ENCODE measurements at regions not wholly inside any gene's neighbourhood (a gene's known extent, or its start where the extent isn't known, plus 50 kb on each side); places are given as distances from the start of the nearest gene placed in this dataset.
A peak's percentile ranks its signal among the peaks of the same experiment; 100 is the strongest.

DNA sequence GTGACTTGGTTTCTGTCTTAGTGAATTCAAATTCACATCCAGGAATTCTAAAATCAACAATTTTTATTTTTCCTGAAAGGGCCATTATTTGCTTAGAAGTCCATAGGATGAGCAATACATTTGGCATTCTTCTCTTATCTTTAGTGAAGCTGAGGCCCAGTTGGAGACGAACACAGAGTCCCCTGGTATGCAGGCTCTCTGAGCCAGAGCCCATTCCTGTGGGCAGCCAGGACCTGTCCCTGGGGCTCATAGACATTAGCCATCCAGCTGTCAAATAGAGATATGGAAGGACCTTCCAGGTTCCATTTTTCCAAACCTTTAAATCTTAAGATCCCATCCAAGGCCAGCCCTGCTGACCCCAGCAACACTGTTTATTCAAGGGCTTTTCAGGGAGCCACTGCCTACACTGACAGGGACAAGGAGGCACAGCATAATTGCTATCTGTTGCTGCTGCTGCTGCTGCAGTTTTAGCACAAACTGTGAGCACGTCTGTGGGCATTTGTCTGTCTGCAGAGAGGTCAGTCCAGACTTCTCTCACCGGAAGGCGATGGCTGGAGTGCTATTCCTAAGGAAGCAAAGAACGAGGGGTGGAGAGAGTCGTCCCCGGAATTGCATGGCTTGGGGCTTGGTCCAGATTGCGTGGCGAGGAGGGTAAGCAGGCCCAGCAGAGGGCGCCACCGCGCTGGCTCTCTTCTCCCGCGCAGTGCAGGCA, 639.0 kb downstream of the CCDC171 start:
- TF ChIP-seq, protein P1, sequence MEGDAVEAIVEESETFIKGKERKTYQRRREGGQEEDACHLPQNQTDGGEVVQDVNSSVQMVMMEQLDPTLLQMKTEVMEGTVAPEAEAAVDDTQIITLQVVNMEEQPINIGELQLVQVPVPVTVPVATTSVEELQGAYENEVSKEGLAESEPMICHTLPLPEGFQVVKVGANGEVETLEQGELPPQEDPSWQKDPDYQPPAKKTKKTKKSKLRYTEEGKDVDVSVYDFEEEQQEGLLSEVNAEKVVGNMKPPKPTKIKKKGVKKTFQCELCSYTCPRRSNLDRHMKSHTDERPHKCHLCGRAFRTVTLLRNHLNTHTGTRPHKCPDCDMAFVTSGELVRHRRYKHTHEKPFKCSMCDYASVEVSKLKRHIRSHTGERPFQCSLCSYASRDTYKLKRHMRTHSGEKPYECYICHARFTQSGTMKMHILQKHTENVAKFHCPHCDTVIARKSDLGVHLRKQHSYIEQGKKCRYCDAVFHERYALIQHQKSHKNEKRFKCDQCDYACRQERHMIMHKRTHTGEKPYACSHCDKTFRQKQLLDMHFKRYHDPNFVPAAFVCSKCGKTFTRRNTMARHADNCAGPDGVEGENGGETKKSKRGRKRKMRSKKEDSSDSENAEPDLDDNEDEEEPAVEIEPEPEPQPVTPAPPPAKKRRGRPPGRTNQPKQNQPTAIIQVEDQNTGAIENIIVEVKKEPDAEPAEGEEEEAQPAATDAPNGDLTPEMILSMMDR (IDR thresholded peaks at IDR 0.05) = peak; percentile 61 to 83 (median 81)
- TF ChIP-seq EP300 (IDR thresholded peaks at IDR 0.05) = no peak

Measured in ovary (tissue), 3 donors.